GM19467 (cell line): ENCODE measurements at regions not wholly inside any gene's neighbourhood (a gene's known extent, or its start where the extent isn't known, plus 50 kb on each side); places are given as distances from the start of the nearest gene placed in this dataset.

ENCODE experiments used
- ATAC-seq: cut with Tn5 transposase; IDR thresholded peaks from one replicate; pipeline ENCODE4 v1.9.1; 2021; ENCODE audit warnings: mild to moderate bottlenecking, moderate library complexity; ENCODE audit not compliant: unreplicated experiment

DNA sequence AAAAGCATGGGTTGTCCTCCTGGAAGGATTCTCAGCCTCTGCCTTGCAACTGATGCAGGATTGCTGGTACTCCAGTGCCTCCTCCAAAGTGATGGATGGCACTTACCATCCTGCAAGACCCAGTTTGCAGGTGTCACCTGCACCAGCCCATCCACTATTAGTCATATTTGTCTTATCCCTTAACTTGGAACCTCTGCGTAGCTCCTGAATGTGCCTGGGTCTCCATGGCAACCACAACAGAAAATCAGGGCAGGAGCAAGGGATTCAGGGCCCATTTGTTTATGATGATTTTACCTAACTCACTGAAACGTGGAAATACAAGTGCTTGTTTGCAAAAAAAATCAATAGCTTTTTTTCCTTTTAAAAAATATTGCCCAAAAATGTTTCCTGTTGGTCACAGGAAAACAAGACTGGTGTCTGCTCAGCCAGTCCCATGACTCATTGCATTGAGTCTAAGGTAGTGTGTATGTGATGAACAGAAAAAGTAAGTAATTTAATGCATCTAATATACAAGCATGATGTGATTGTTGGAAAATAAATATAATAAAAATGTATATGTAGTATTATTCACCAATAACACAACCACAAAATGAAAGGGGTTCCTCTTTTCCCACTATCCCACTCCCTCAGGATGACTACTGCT, 1196.3 kb upstream of the TMEM132C start:
- ATAC-seq, result no peak

DNA sequence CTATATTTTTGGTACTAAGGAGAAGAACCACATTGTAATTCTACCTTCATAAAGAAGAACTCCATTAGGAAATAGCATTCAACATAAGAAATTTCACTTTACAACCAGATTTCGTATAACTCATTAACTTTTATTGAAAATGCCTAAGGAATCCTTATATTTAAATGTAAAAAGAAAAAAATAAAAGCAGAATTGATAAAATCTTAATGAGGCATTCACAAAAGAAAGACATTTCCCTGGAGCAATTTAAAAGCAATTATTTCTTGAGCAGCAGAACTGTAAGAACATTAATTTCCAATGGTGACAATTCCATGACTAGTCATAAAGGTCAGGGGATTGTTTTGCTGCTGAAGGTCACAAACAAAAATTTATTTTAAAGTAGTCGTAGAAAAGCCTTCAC, 1192.8 kb upstream of the TMEM132C start:
- ATAC-seq, result no peak

DNA sequence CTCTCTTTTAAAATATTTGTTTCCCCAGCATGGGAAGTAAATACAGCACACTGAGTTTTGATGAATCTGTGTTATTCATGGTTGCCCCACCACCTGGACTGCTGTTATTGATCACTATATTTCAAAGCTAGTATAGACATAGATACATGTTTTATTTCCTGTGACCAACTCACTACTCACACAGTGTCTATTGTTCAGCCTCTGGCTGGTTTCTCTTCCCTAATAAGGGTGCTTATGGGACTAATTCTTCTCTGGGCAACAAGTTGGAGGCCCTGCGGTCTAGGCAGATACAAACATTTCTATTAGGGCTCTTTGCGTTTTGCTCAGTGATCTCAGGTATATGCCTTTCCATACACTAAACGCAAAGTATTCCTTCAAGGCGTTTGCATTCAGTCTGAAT, 1191.0 kb upstream of the TMEM132C start:
- no peak for ATAC-seq

DNA sequence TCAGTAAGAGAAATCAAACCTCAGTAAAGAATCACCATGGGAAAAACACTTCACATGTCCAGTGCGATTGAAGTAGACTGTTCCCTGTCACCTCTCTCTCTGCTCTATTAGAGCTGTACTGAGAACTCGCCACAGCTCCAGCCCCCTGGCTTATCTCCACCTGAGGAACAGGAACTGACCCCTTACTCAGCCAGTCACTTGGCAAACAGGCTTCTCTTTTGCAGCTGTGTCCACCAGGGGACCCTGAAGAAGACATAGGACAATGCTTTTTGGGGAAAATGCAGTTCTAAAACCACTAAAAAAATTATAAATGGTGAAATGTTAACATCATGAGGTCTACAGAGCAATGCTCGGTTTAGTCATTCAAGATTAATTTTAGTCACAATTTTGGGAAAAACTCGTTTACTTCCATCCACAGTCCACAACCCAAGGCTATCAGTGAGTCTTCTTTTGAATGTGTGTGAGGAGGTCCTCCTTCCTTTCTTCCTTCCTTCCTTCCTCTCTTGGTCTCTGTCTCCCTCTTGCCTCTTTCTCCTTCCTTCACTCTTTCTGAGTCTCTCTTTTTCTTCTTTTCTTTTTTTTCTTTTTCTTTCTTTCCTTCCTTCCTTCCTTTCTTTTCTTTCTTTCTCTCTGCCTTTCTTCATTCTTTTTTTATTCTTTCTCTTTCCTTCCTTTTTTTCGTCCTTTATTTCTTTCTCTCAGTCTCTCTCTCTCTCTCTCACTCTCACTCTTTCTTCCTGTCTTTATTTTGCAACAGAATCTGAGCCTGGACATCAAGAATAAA, 1189.5 kb upstream of the TMEM132C start:
- ATAC-seq, result no peak

DNA sequence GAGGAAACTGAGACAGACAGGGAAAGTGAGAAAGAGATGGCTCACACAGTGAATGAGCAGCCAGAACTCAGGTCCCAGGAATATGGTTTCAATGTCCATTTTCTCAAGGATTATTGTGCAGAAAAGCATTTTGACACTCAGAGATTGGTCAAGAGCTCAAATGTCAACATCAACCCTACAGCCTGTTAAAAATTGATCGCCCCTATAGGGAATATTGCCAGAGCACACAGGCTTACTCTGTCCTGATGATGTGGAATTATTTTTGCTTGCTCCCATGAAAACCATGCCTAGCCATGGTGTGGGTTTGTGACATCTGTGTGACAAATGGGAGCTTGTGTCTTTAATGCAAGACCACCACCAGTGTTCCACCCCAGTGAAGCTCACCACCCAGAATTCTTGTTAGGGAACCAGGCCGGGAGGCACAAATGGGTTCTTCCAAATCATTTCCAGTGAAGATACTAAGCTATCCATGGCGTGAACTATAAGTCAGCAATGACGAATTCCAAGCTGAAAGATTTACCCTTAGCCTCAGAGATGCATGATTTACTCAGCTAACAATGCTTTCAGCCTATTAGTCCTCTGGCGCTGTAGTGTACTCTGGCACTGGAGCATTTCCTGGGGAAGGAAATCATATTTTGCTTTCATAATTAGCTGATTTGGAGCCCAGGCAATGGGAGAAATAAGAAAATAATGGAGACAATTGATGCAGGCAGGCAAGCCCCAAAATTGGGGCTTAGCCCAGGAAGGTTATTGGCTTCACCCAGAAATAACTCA, 1188.2 kb upstream of the TMEM132C start:
- ATAC-seq, result no peak

DNA sequence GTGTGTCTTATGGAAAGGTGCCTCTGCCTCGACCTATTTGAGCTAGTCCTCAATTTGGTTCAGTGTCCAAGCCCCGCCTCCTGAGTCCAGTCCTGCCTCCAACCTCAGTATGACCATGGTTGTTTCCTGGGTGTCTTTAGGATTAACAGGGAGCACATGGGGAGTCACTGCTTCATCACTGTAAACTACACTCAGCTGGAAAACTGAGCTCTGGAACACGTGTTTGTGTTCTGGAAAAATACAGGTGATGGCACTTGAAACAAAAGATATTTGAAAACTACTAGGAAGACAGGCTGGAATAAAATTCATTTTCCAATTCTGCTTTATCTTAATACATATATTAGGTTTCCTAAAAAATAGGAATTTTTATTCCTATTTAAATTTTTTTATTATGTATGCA, 1187.3 kb upstream of the TMEM132C start:
- no peak for ATAC-seq

DNA sequence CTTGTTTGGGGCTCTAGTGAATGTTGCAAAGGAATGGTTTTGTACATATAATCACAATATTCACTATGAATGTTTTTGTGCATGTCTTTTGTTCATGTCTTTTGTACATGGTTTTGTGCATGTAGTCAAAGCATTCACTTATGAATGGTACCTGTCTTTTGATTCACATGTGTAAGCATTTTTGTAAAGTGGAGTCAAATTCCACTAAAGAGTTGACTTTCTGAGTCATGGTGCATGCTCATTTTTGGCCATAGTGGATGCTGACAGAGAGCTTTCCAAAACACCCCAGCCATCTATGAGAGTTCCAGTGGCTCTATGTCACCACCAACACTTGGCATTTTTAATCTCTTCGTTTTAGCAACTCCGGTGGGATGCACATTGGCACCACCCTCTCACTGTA, 1185.9 kb upstream of the TMEM132C start:
- no peak for ATAC-seq

DNA sequence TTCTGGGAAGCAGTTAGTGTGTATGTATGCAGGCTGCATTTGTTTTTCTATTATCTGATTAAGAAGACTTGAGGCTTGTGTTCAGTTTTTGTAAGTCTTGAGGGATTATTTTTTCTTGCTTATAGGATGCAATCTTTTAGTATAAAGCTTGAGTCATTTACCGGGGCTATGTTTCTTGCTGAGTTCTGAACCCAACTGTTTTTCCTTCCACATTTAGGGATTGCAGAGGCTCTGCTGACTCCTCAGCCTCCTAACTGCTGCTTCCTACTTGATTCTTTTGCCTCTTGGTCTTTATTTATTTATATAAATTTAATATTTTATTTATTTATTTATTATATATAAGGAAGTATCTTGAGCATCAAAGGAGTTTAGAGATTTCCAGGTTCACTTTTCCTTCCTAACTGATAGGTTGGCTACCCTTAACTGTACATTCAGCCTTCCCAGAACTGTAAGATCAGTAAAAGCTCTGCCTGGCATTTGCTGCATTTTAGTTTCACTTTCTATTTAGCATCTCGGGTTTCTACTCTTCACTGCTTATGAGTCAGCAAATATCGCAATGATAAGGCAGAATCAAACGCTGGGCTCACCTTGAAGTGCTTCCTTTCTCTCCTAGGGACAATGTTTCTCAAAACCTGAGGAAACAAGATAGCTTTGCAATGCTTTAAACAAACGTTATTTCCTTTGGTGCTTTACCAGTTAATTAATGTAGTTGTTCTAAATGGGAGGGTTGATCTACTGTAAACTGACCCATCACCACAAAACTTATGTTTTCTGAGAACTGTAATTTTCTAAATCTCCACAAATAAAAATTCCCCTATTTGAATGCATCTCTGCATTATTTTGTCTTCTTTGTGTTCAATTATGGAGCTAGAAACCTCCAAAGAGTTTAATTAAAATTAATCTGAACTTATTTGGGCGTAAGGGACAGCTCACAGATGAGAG, 1183.7 kb upstream of the TMEM132C start:
- ATAC-seq, result peak; percentile 98

DNA sequence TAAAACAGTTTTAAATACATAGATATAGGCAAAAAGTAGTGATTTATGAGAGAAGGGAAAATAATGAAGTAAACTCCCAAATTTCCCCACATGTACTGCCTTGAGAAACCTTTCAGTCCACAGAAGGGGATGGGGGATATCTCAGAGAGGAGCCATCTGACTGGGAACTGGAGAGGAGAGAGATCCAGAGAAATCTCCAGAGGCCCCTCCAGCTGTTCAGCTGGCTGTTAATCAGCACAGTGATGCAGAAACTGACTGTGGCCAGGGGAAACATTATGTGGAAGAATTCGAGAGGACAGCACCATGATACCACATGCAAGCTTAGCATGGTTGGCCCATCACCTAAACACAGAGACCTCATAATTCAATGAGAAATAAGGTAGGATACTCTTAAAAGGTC, 1165.9 kb upstream of the TMEM132C start:
- ATAC-seq, result no peak

DNA sequence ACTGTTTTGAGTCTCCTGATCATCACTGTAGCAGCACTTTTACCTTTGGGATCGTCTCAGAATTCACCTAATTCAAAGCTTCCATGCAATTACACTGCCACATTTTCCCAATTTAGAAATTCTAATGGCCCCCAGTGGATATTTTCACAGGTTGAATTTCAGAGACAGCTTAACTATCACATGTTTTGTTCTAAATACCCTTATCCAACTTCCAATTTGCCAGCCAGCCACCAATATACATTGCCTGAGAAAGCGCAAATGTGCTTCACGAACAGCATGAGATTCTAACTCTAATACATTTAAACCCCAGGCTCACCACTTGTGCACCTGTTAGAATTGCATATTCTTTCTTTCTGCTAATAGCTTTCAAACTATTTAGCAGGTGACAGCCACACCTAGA, 1160.9 kb upstream of the TMEM132C start:
- ATAC-seq, result no peak

DNA sequence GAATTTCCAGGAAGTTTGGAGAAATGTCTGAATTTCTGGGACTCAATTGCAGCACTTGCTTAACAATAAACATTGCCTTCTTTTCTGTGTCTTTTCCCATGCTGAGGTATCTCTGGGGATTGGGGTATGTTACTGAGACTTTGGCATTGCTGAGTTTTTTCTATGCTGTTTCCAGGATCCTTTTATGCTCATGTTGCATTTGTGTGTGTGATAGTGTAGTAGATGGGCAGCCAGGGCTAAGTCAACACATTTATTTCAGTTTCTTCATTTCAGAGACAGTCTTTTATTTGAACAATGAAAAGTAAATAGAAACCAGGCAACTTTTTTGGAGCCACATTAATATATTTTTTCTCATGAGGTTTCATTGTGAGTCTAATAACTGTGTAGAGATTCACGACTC, 1160.3 kb upstream of the TMEM132C start:
- ATAC-seq, result no peak

DNA sequence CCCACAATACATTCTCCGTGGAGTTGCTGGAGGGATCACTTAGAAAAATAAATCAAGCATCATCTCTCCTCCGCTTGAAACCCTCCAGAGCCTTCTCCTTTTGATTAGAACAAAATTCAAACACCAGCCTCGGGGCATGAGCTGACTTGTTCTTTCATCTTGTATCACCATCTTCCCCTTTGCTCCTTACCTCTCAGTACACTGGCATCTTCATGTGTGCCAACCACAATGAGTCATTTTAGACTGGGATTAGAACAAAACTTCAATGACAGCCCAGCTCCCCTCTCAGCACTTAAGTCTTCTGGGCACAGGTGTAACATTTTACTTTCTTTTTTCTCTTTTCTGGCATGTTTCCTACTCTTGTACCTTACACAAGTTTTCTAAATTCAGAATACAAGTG, 1159.2 kb upstream of the TMEM132C start:
- ATAC-seq, result no peak

DNA sequence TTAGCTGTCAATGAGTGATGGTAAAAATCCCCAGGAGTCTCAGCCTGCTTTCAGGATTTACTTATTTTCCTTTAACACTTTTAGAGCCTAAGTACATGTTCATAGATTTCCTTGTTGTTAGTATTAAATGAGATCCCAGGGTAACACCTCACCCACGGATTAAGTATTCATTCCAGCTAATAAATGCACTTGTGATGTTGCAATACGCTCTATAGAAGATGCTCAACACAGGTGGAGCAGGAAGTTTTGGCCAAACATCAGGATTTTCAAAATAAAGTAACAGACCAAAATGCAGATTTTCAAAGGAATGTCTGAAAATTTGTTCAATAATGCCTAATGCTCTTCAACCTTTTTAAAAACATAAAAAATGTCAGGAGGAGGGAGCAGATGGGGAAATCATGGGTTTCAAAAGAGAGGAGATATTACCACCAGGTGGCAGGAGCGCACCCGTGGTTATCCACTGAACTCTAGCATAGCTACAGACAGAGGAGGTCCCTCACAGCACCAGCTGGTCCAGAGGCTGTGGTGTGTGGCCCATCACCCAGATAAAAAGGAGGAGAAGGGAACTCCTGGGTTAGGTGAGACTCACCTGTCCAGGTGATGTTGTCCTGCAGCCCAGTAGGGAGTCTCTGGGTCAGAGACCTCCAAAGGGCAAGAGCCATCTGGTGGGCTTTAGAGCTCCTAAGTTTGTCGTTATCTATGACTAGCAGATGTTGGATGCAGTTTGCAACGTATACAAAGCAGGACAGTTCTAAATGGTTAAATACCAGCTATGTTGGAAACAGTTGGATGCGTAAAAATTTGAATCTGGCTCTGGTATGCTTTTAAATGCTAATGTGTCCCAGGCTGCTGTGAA, 1158.4 kb upstream of the TMEM132C start:
- peak; percentile 92 for ATAC-seq

DNA sequence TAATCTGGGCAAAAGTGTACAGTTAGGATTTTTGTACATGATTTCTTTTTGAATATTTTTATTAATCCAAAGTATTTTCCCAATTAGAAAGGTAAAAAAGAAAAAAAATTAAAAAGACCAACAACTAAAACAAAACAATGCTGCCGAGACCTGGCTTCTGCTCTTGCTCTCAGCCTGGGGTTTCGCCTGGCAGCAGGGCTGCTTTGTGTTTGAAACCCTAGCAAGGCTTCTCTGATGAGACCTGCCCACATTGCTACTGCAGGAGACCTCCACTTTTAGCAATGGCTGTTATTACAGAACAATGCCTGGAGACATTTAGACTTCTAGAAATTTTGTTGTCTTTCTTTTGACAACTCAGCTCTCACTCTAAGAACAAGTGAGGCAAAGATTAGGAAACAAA, 1153.0 kb upstream of the TMEM132C start:
- no peak for ATAC-seq

DNA sequence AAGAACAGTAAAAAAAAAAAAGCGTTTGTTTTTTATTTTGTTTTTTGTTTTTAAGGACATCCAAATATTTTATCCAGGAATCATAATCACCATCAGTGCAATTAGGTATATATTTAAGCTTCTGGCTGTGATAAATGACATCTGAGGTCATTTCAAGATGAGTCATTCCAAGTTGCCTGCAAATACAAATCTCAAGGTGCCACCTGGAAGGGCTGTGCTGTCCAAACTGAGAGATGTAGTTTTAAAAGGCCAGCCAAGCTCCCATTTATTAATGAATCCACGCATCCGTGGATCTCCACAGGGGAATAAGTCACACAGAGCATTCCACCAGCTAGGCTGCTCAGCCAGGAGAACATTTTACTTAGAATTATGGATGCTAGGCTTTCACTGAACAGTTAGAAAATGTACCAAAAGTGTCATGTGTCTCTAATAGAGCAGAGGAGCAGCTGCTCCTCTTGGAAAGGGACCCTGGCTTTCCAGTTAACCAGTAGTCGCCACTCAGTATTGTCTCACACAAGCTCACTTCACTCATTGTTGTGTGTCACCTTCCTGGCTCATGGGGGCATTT, 1151.4 kb upstream of the TMEM132C start:
- no peak for ATAC-seq

DNA sequence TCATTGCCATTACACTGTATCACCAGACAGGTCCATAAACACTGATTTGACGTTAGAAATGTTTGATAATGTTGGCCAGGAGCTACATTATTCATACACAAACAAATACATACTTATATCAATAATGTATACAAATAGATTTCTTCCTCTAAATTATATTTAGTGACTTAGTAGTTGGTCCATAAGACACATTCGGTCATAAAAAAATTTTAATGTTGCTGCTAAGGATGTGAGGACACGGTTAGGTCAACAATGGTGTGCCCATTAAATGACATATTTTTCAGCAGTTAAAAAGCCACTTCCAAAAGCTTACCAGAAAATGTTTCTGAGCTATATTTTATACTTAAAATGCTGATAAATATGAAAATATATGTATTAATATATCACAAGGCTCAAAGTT, 1148.7 kb upstream of the TMEM132C start:
- ATAC-seq, result no peak

DNA sequence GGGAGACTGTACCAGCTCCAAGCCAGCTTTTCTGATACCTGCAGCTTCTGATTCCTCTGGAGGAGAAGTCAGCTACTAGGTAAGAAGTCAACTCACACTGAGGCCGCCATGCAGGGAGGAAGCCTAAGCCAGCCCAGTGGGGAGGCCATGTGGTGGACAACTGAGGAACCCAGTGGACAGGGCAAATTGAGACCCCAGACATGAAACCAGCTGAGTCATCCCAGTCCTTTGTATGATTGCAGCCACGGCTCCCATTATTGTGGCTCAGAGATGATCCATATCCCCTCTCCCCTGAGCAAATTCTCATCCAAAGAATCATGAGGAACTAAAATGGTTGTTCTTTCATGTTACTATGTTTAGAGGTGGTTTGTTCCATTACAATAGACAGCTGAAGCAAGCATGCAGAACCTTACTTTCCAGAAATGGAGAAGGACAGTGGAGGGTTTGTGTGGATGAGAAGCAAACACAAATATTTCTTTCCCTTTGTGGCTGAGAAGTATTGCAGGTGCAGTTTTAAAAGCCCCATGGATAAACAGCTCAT, 1147.3 kb upstream of the TMEM132C start:
- no peak for ATAC-seq

DNA sequence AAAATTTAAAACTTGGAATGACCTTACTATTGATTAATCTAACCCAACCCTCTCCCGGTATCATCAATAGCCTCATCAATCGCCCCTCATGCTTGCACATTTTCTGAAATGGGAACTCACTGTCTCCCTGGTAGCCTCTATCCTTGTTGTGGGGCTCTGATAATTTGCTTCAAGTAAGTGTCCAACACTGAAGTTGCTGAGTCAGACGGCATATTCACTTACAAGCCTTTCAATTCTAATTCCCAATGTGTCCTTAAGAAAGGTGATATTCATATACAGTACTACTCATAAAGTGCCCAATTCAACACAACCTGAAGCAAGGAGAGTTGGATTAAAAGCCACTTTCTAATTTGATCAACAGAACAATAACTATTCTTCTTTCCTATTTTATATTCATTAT, 1146.1 kb upstream of the TMEM132C start:
- no peak for ATAC-seq

DNA sequence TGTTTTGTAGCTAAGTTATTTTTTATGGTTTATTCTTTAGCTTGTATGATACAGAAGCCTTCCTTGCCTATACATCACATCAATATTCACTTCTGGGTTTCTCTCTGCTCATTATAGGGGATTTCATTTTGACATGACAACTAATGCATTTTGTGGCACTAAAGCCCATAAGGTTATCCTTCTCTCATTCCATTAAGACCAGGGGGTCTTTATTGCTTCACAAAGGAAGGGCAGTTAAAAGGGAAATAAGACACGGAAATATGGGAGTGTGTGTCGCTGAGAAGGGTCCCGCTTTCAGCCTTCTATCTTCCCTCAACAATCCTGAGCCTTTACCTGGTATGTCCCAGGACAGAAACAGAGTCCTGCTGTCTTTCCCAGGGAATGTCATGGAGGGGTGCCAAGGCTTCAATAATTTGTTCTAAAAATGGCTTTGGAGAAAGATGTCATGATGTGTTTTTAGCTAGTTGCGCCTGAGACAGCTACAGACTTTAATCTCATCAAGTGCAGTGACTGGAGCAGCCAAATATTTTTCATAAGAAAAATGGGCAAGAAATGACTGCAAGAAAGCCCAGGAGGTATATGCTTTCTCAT, 1145.4 kb upstream of the TMEM132C start:
- no peak for ATAC-seq
